ENCODE measurements at regions not wholly inside any gene's neighbourhood (a gene's known extent, or its start where the extent isn't known, plus 50 kb on each side); places are given as distances from the start of the nearest gene placed in this dataset.

DNA sequence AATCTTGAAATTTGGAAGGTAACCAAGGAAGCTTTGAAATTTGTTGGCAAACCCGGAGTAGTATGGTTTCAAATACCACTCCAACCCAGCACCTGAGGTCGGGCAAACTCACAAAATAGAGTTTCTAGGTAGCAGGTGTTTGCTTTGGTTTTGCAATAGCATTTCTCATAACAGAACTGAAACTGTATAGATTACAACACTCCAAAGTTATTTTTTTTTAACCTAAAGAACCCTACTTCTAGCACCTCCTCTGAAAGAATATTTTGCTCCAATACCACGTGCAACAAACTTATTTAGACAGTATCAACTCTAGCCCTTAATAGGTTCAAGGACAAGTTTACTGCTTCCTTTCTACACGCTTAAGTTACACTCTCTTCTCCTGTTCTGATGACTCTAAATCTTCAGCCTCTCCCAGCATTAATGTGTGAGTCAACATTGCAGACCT is 178.5 kb upstream of the FMN2 start:
- TF ChIP-seq, protein P1, sequence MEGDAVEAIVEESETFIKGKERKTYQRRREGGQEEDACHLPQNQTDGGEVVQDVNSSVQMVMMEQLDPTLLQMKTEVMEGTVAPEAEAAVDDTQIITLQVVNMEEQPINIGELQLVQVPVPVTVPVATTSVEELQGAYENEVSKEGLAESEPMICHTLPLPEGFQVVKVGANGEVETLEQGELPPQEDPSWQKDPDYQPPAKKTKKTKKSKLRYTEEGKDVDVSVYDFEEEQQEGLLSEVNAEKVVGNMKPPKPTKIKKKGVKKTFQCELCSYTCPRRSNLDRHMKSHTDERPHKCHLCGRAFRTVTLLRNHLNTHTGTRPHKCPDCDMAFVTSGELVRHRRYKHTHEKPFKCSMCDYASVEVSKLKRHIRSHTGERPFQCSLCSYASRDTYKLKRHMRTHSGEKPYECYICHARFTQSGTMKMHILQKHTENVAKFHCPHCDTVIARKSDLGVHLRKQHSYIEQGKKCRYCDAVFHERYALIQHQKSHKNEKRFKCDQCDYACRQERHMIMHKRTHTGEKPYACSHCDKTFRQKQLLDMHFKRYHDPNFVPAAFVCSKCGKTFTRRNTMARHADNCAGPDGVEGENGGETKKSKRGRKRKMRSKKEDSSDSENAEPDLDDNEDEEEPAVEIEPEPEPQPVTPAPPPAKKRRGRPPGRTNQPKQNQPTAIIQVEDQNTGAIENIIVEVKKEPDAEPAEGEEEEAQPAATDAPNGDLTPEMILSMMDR (IDR thresholded peaks at IDR 0.05; ENCODE audit: insufficient read depth, low read length, missing control alignments): no peak
- H3K4me3 ChIP-seq (ENCODE audit: low read depth, low read length): no peak overlapping the region
- DNase-seq (ENCODE audit: low read depth, low spot score): no peak
- ChIA-PET CTCF (interaction anchor here (1.0 to 2.6 kb wide), 2 partner anchors 16 to 39 kb away, joined by 3 to 7 read pairs; no protein-coding TSS in a partner anchor), POLR2A (no interaction called here)

- POLR2A ChIA-PET: interaction anchor here (0.6 kb wide), 1 partner anchor 1594 kb away, joined by 3 read pairs; no protein-coding TSS in a partner anchor
- CTCF ChIA-PET: interaction anchor here (1.6 kb wide), 1 partner anchor 17 kb away, joined by 4 read pairs; no protein-coding TSS in a partner anchor
- TF ChIP-seq, protein P1 (IDR thresholded peaks at IDR 0.05; ENCODE audit: insufficient read depth, low read length, missing control alignments): peak; percentile 38
- no peak overlapping the region for H3K4me3 ChIP-seq (ENCODE audit: low read depth, low read length)
- peak; percentile 86 for DNase-seq (ENCODE audit: low read depth, low spot score)
These were observed 176.9 kb upstream of the FMN2 start for GRCh38 chr1:239914751-239915231.

DNA sequence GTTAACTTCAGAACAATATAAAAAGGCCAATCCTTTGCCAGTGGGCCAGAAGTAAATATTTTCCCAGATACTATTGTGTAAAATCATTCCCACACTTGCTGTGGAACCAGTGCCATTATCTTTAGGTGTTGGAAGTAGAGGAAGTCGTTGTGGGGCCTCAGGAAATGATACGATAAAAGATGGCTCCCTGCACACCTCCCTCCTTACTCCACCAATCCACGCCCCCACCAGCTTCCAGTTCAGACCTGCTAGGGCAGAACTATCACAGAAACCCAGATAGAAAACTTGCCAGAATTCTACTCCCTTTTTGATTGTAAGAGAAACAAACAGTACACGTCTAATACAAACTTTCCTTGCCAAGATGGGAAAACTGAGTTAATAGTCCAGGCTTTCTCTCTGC is 173.0 kb upstream of the FMN2 start:
- TF ChIP-seq, protein P1 (IDR thresholded peaks at IDR 0.05; ENCODE audit: insufficient read depth, low read length, missing control alignments): no peak
- ChIA-PET CTCF (interaction anchor here (1.2 kb wide), 1 partner anchor 33 kb away, joined by 4 read pairs; no protein-coding TSS in a partner anchor), POLR2A (no interaction called here)
- no peak overlapping the region for H3K4me3 ChIP-seq (ENCODE audit: low read depth, low read length)
- DNase-seq (ENCODE audit: low read depth, low spot score): no peak

DNA sequence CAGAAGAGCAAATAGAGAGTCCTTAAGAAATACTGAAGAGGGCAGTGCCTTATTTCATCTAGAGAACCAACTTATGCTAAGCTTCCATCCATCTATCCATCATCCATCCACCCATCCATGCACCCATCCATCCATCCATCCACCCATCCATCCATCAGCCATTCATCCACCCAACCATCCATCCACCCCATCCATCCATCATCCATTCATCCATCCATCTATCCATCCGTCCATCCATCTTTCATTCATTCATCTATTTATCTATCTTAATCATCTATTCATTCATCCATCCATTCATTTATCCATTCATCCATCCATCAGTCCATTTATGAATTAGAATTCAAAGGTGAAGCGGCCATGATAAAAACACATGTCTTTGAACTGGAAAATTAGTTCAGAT is 171.5 kb upstream of the FMN2 start:
- DNase-seq (ENCODE audit: low read depth, low spot score): no peak
- CTCF ChIA-PET: interaction anchor here (0.7 kb wide), 1 partner anchor 534 kb away, joined by 4 read pairs; the partner anchor contains the start of gene CHRM3

DNA sequence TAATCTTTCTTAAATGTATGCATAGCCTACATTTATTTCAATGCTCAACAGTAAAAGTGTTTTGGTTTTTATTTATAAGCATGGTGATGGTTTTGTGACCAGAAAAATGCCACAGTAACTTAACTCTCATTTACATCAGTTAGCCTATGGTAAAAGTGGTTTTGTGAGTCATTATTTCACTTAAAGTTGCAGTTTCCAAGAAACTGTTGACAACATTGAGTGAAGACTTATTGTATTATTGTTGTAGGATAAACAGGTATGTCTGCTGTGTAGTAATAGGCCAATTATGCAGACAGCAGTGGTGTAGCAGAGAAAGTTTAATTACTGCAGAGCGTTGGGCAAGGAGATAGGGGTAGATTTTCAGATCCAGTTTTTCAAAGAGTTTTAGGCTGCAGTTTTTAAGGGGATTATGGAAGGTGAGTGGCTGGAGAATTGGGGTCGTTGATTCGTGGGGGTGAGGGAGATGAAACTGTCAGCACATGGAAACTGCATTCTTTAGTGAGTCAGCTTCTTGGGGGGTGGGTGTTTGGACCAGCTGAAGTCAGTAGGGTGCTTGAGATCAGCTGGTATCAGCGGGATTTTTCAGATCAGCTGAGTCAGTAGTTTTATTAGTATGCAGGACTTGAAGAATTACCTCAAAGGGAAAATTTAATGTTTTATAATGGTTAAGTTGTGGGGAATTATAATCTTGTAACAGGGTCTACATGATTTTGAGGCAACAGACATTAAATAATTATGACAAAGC is 168.7 kb upstream of the FMN2 start:
- CTCF ChIA-PET: no interaction called here
- no peak for DNase-seq (ENCODE audit: low read depth, low spot score)
- no peak overlapping the region for H3K4me3 ChIP-seq (ENCODE audit: low read depth, low read length)
- POLR2A ChIA-PET: no interaction called here
- TF ChIP-seq, protein P1 (IDR thresholded peaks at IDR 0.05; ENCODE audit: insufficient read depth, low read length, missing control alignments): no peak

More for the DNA sequence above, 171.5 kb upstream of the FMN2 start:
- POLR2A ChIA-PET: no interaction called here
- no peak overlapping the region for H3K4me3 ChIP-seq (ENCODE audit: low read depth, low read length)
- TF ChIP-seq, protein P1 (IDR thresholded peaks at IDR 0.05; ENCODE audit: insufficient read depth, low read length, missing control alignments): no peak

DNA sequence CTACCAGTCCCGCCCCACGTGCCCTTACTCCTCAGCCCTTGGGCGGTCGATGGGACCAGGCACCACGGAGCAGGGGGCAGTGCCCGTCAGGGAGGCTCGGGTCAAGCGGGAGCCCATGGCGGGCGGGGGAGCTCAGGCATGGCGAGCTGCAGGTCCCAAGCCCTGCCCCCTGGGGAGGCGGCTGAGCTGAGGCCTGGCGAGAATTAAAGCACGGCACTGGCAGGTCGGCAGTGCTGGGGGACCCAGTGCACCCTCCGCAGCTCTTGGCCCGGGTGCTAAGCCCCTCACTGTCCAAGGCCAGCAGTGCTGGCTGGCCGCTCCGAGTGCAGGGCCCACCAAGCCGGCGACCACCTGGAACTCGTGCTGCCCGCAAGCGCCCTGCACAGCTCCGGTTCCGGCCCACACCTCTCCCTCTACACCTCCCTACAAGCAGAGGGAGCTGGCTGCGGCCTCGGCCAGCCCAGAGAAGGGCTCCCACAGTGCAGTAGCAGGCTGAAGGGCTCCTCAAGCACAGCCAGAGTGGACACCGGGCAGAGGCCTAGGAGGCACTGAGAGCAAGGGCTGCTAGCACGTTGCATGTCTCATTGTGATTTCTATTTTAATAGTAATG is 166.8 kb upstream of the FMN2 start:
- ChIA-PET CTCF (interaction anchor here (1.2 kb wide), 1 partner anchor 13 kb away, joined by 4 read pairs; no protein-coding TSS in a partner anchor), POLR2A (no interaction called here)
- no peak for DNase-seq (ENCODE audit: low read depth, low spot score)
- TF ChIP-seq, protein P1 (IDR thresholded peaks at IDR 0.05; ENCODE audit: insufficient read depth, low read length, missing control alignments): no peak
- no peak overlapping the region for H3K4me3 ChIP-seq (ENCODE audit: low read depth, low read length)
